ENCODE measurements at regions not wholly inside any gene's neighbourhood (a gene's known extent, or its start where the extent isn't known, plus 50 kb on each side); places are given as distances from the start of the nearest gene placed in this dataset.

- Histone ChIP-seq H3K27ac (no peak overlapping the region), H3K27me3 (no peaks in the 10 kb centered on the region), H3K36me3 (no peaks in the 10 kb centered on the region), H3K4me1 (peaks cover 0 to 30% (median 11%) of the 10 kb centered on the region in 4 donors), H3K4me3 (no peak overlapping the region), H3K9me3 (no peaks in the 10 kb centered on the region)
- DNase-seq (ENCODE audit: low spot score in 2 of 2): no peak
- WGBS, 2 donors: 92 to 97% methylated on average over 6 of the region's 6 CpGs
- TF ChIP-seq, protein P1, sequence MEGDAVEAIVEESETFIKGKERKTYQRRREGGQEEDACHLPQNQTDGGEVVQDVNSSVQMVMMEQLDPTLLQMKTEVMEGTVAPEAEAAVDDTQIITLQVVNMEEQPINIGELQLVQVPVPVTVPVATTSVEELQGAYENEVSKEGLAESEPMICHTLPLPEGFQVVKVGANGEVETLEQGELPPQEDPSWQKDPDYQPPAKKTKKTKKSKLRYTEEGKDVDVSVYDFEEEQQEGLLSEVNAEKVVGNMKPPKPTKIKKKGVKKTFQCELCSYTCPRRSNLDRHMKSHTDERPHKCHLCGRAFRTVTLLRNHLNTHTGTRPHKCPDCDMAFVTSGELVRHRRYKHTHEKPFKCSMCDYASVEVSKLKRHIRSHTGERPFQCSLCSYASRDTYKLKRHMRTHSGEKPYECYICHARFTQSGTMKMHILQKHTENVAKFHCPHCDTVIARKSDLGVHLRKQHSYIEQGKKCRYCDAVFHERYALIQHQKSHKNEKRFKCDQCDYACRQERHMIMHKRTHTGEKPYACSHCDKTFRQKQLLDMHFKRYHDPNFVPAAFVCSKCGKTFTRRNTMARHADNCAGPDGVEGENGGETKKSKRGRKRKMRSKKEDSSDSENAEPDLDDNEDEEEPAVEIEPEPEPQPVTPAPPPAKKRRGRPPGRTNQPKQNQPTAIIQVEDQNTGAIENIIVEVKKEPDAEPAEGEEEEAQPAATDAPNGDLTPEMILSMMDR (IDR thresholded peaks at IDR 0.05): no peak
- TF ChIP-seq EP300 (IDR thresholded peaks at IDR 0.05) (no peak), POLR2A (IDR thresholded peaks at IDR 0.05) (no peak)
Measured at GRCh38 chr10:110393866-110394265, 89.1 kb upstream of the SMNDC1 start.

DNA sequence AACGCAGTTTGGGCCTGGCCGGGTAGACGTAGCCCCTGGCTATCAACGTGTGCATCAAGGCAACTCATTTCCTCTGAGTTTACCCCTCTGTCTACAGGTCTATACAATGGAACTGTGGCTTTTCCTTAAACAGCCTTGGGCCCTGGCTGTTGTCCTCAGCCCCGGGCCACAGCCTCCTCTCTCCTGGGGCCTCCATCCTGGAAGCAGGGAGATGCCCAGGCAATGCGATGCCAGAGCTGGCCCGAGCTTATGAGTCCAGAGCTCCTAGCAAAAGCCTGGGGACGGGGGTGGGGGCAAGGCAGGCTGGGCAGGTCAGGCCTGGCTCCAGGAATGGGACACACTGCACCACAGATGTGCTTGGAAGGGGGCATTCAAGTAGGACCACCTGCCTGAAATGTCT is 89.6 kb upstream of the SMNDC1 start:
- Histone ChIP-seq H3K4me3 (no peak overlapping the region), H3K36me3 (no peaks in the 10 kb centered on the region), H3K4me1 (peaks cover 0 to 35% (median 12%) of the 10 kb centered on the region in 4 donors), H3K27me3 (no peaks in the 10 kb centered on the region), H3K9me3 (no peaks in the 10 kb centered on the region), H3K27ac (no peak overlapping the region)
- no peak for DNase-seq (ENCODE audit: low spot score in 2 of 2)
- TF ChIP-seq, protein P1 (IDR thresholded peaks at IDR 0.05): no peak
- TF ChIP-seq POLR2A (IDR thresholded peaks at IDR 0.05): no peak
- TF ChIP-seq EP300 (IDR thresholded peaks at IDR 0.05): no peak
- 82 to 100% methylated on average over 5 to 8 of the region's 8 CpGs for WGBS, 2 donors

DNA sequence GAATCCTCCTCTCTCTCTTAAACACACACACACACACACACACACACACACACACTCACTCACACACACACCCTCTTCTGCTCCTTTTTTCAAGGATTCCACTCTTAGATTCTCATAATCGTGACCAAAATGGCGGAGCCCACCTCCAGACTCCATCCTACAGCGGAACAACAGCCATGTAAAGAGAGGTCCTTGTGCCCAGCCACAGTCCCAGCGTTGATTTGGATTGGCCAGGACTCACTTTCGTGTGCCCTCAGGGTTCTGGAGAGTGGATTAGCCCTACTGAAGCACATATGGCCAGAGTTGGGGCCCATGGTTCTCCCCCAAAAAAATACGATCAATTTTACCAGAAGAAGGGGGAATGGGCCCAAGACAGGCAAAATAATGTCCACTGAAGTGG is 90.2 kb upstream of the SMNDC1 start:
- whole genome bisulfite sequencing, 2 donors: 88 to 95% methylated on average over 6 of the region's 6 CpGs
- Histone ChIP-seq H3K4me3 (no peak overlapping the region), H3K4me1 (peaks cover 0 to 36% (median 12%) of the 10 kb centered on the region in 4 donors), H3K27me3 (no peaks in the 10 kb centered on the region), H3K36me3 (no peaks in the 10 kb centered on the region), H3K27ac (peak overlapping the region in 1 of 4 donors; percentile 46), H3K9me3 (no peaks in the 10 kb centered on the region)
- TF ChIP-seq EP300 (IDR thresholded peaks at IDR 0.05): no peak
- TF ChIP-seq POLR2A (IDR thresholded peaks at IDR 0.05): no peak
- TF ChIP-seq, protein P1 (IDR thresholded peaks at IDR 0.05): no peak
- DNase-seq (ENCODE audit: low spot score in 2 of 2): no peak

GRCh38 chr10:110395350-110396283 is 90.9 kb upstream of the SMNDC1 start:
- peak; percentile 21 to 71 for TF ChIP-seq EP300 (IDR thresholded peaks at IDR 0.05)
- TF ChIP-seq, protein P1 (IDR thresholded peaks at IDR 0.05): no peak
- no peak for DNase-seq (ENCODE audit: low spot score in 2 of 2)
- H3K27me3 ChIP-seq: no peaks in the 10 kb centered on the region
- no peak overlapping the region for H3K4me3 ChIP-seq
- H3K4me1 ChIP-seq: peaks cover 0 to 36% (median 12%) of the 10 kb centered on the region in 4 donors
- 72 to 73% methylated on average over 11 of the region's 11 CpGs for WGBS, 2 donors
- no peaks in the 10 kb centered on the region for H3K36me3 ChIP-seq
- peak overlapping the region in 2 of 4 donors; percentile 40 to 50 for H3K27ac ChIP-seq
- no peaks in the 10 kb centered on the region for H3K9me3 ChIP-seq

DNA sequence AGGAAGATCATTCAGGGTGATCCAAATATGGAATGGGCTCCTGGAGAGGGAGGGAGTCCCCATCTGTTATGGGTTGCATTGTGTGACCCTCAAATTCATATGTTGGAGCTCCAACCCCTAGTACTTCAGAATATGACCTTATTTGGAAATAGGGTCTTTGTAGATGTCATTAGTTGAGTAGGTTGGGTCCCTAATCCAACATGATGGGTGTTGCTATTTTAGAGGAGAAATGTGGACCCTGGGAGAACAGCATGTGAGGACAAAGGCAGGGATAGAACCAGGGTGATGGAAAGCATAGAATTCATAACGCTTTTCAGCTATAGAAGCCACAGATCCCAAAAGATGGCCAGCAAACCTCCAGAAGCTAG is 91.5 kb upstream of the SMNDC1 start:
- Histone ChIP-seq H3K27ac (peak overlapping the region in 2 of 4 donors; percentile 40 to 50), H3K27me3 (no peaks in the 10 kb centered on the region), H3K36me3 (no peaks in the 10 kb centered on the region), H3K4me3 (no peak overlapping the region), H3K4me1 (peaks cover 0 to 36% (median 12%) of the 10 kb centered on the region in 4 donors), H3K9me3 (no peaks in the 10 kb centered on the region)
- WGBS, 2 donors: 96 to 97% methylated on average over 1 of the region's 1 CpG
- no peak for DNase-seq (ENCODE audit: low spot score in 2 of 2)
- TF ChIP-seq, protein P1 (IDR thresholded peaks at IDR 0.05): no peak
- TF ChIP-seq EP300 (IDR thresholded peaks at IDR 0.05): no peak
- no peak for TF ChIP-seq POLR2A (IDR thresholded peaks at IDR 0.05)

Measured in tibial nerve (tissue), 4 donors.